SH-SY5Y (cell line): ENCODE measurements at regions not wholly inside any gene's neighbourhood (a gene's known extent, or its start where the extent isn't known, plus 50 kb on each side); places are given as distances from the start of the nearest gene placed in this dataset.

Experiments used
- GATA2 ChIP-seq: IDR thresholded peaks from 2 replicates; pipeline ENCODE4 v1.6.1; 2011; ENCODE audit warnings: mild to moderate bottlenecking, low read depth, low read length
- GATA3 ChIP-seq: IDR thresholded peaks from 2 replicates; pipeline ENCODE4 v1.6.1; 2011; ENCODE audit warnings: low read depth, mild to moderate bottlenecking, low read length, moderate library complexity

- TF ChIP-seq GATA2 (no peak), GATA3 (no peak)
These were observed 855.2 kb upstream of the ADGRB3 start for GRCh38 chr6:67779876-67780275.
